Natural killer cell (primary cell): ENCODE measurements at regions not wholly inside any gene's neighbourhood (a gene's known extent, or its start where the extent isn't known, plus 50 kb on each side); places are given as distances from the start of the nearest gene placed in this dataset.

Experiments used
- ATAC-seq, 3 donors: fragments of 150-1000 bp in 2 of 3; fragments of 200-7000 bp in 1 of 3; cut with Tn5 transposase; 1 replicate in 1 of 3; 2 replicates in 2 of 3; pipeline ENCODE4 v1.10.0; 2021; ENCODE audit warnings: mild to moderate bottlenecking in 2 of 3, moderate library complexity in 2 of 3
- DNase-seq, 2 donors: peaks; one replicate each; pipeline versions ENCODE4 v3.0.0 to v3.0.0-alpha.2; 2013 to 2021; ENCODE audit warnings: mixed read lengths in 1 of 2
- H3K27ac ChIP-seq: one replicate; pipeline ENCODE4 v1.5.1; 2013; ENCODE audit warnings: mild to moderate bottlenecking, low read length
- H3K27me3 ChIP-seq: one replicate; pipeline ENCODE4 v1.6.1; 2013; ENCODE audit warnings: low read length; ENCODE audit not compliant: control insufficient read depth, insufficient read depth
- H3K36me3 ChIP-seq: one replicate; pipeline ENCODE4 v1.6.1; 2013; ENCODE audit warnings: low read length; ENCODE audit not compliant: control insufficient read depth, insufficient read depth
- H3K4me1 ChIP-seq: one replicate; pipeline ENCODE4 v1.6.1; 2013; ENCODE audit warnings: low read length; ENCODE audit not compliant: control insufficient read depth, insufficient read depth
- H3K4me3 ChIP-seq: one replicate; pipeline ENCODE4 v1.5.1; 2013; ENCODE audit warnings: low read length
- H3K9me3 ChIP-seq: one replicate; pipeline ENCODE4 v1.6.1; 2013; ENCODE audit warnings: low read length; ENCODE audit not compliant: control insufficient read depth, insufficient read depth
- H3K27ac Mint-ChIP-seq, 2 donors: one replicate each; pipeline ENCODE4 v1.8.0; 2022; ENCODE audit warnings: mild to moderate bottlenecking in 2 of 2, mixed read lengths in 2 of 2, moderate library complexity in 1 of 2
- H3K27me3 Mint-ChIP-seq, 2 donors: one replicate each; pipeline ENCODE4 v1.8.0; 2022; ENCODE audit warnings: low read depth in 2 of 2, mixed read lengths in 2 of 2
- H3K36me3 Mint-ChIP-seq: one replicate; pipeline ENCODE4 v1.8.0; 2022; ENCODE audit warnings: mixed read lengths
- H3K4me1 Mint-ChIP-seq, 2 donors: one replicate each; pipeline ENCODE4 v1.8.0; 2022; ENCODE audit warnings: mixed read lengths in 2 of 2
- H3K4me3 Mint-ChIP-seq: one replicate; pipeline ENCODE4 v1.8.0; 2022; ENCODE audit warnings: mild to moderate bottlenecking, moderate library complexity, mixed read lengths
- H3K9me3 Mint-ChIP-seq, 2 donors: one replicate each; pipeline ENCODE4 v1.8.0; 2022; ENCODE audit warnings: mixed read lengths in 2 of 2
- WGBS: methylation state at CpG from one replicate; pipeline ENCODE4 v1.1.7; 2013; ENCODE audit warnings: missing lambda C conversion rate; ENCODE audit not compliant: insufficient coverage; 5-methylcytosine and 5-hydroxymethylcytosine counted together
- intact Hi-C: fragments of 100-400 bp; cut with micrococcal nuclease; formaldehyde crosslinking; loops from one replicate; pipeline ENCODE4 v1.14.2; 2022
- TF ChIP-seq, protein P1 (sequence below): fragments of 200-600 bp; IDR thresholded peaks from one replicate; pipeline ENCODE4 v1.8.0; 2022; ENCODE audit warnings: antibody characterized with exemption

DNA sequence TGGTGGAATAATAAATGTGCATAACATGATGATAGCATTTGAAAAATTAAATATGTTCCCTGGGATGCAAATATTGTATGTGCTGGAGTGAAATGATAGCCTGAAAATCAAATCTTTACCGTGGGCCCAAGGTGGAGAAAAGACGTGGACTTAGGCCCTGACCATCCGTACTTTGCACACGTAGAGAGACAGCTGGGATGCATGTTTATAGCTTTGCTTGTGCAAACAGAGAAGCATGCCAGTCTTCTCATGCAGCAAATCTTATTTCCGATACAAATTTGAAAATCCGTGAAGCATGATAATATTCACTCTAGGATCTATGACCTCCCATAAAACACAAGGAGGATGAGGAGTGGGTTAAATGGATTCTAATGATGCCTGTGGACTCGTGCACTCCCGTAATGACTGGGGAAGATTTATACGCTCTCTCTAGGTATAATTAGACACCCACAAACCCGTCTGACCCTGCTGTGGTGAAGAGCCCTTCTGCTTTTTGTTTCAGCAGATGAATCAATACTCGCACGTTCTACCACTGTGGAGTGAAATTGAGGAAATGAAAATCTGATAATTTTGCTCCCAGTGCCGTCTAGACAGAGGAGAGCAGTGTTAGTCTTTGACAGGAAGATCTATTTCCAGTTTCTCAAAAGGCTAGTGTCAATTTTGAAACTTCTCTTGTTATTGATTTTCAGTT is 810.3 kb upstream of the SALL3 start:
- Mint-ChIP-seq H3K27me3 (peaks cover 0 to 2% of the 10 kb centered on the region in 2 donors), H3K9me3 (no peaks in the 10 kb centered on the region), H3K4me3 (no peak overlapping the region), H3K27ac (no peak overlapping the region), H3K4me1 (no peaks in the 10 kb centered on the region), H3K36me3 (no peaks in the 10 kb centered on the region)
- intact Hi-C loops = no loop called here
- H3K9me3 ChIP-seq = peaks cover 3% of the 10 kb centered on the region
- 52% methylated on average over 10 of the region's 13 CpGs for WGBS
- H3K27ac ChIP-seq = no peak overlapping the region
- ATAC-seq (no peak), DNase-seq (no peak)
- no peaks in the 10 kb centered on the region for H3K36me3 ChIP-seq
- TF ChIP-seq, protein P1, sequence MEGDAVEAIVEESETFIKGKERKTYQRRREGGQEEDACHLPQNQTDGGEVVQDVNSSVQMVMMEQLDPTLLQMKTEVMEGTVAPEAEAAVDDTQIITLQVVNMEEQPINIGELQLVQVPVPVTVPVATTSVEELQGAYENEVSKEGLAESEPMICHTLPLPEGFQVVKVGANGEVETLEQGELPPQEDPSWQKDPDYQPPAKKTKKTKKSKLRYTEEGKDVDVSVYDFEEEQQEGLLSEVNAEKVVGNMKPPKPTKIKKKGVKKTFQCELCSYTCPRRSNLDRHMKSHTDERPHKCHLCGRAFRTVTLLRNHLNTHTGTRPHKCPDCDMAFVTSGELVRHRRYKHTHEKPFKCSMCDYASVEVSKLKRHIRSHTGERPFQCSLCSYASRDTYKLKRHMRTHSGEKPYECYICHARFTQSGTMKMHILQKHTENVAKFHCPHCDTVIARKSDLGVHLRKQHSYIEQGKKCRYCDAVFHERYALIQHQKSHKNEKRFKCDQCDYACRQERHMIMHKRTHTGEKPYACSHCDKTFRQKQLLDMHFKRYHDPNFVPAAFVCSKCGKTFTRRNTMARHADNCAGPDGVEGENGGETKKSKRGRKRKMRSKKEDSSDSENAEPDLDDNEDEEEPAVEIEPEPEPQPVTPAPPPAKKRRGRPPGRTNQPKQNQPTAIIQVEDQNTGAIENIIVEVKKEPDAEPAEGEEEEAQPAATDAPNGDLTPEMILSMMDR = no peak
- no peak overlapping the region for H3K4me3 ChIP-seq
- H3K27me3 ChIP-seq = no peaks in the 10 kb centered on the region
- H3K4me1 ChIP-seq = no peaks in the 10 kb centered on the region

DNA sequence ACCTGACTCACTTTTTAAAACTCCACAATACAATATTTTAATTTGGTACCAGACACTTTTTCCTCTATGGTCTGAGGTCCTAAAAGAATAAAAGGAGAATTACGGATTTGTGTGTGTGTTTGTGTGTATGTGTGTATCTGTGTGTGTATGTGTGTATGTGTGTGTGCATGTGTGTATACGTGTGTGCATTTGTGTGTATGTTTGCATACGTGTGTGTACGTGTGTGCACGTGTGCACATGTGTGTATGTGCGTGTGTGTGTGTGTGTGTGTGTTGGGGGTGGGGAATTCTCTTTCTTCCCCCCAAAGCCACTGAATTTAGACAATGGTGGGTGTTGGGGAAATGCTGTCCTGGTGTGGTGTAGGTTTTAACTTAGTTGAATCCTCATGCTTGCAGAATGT is 807.7 kb upstream of the SALL3 start:
- peaks cover 0 to 4% of the 10 kb centered on the region in 2 donors for H3K9me3 Mint-ChIP-seq
- DNase-seq = no peak
- Histone ChIP-seq H3K4me1 (no peaks in the 10 kb centered on the region), H3K27me3 (no peaks in the 10 kb centered on the region), H3K36me3 (no peaks in the 10 kb centered on the region), H3K27ac (no peak overlapping the region), H3K4me3 (no peak overlapping the region), H3K9me3 (peaks cover 6% of the 10 kb centered on the region)
- TF ChIP-seq, protein P1 = no peak
- H3K27ac Mint-ChIP-seq = no peak overlapping the region
- no peak overlapping the region for H3K4me3 Mint-ChIP-seq
- H3K36me3 Mint-ChIP-seq = no peaks in the 10 kb centered on the region
- 70% methylated on average over 6 of the region's 6 CpGs for WGBS
- H3K4me1 Mint-ChIP-seq = no peaks in the 10 kb centered on the region
- no peak for ATAC-seq
- no peaks in the 10 kb centered on the region for H3K27me3 Mint-ChIP-seq
- intact Hi-C loops = no loop called here

- H3K9me3 Mint-ChIP-seq = peaks cover 0 to 4% of the 10 kb centered on the region in 2 donors
- WGBS = 92% methylated on average over 14 of the region's 14 CpGs
- Histone ChIP-seq H3K36me3 (no peaks in the 10 kb centered on the region), H3K27me3 (no peaks in the 10 kb centered on the region), H3K4me1 (no peaks in the 10 kb centered on the region), H3K4me3 (no peak overlapping the region), H3K9me3 (peaks cover 6% of the 10 kb centered on the region), H3K27ac (no peak overlapping the region)
- no peak overlapping the region for H3K4me3 Mint-ChIP-seq
- ATAC-seq (no peak), DNase-seq (no peak)
- intact Hi-C loops = no loop called here
- H3K4me1 Mint-ChIP-seq = no peaks in the 10 kb centered on the region
- no peaks in the 10 kb centered on the region for H3K36me3 Mint-ChIP-seq
- H3K27ac Mint-ChIP-seq = no peak overlapping the region
- TF ChIP-seq, protein P1 = no peak
- H3K27me3 Mint-ChIP-seq = no peaks in the 10 kb centered on the region
These were observed 804.9 kb upstream of the SALL3 start for GRCh38 chr18:78174737-78175136.

DNA sequence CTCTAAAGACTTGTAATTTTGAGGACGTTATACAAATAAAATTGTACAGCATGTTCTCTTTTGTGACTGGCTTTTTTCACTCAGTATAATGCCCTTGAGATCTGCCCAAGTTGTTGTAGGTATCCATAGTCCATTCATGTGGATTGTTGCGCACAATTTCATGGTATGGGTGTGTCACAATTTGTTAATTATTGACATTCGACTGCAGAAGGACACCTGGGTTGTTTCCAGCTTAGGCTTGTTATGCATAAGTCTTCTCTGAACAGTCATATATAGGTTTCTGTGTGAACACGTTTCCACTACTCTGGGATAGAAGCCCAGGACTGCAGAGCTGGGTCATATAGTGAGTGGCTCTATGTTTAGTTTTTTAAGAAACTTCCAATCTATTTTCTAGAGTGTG is 800.8 kb upstream of the SALL3 start:
- 73% methylated on average over 3 of the region's 4 CpGs for WGBS
- DNase-seq (no peak), ATAC-seq (no peak)
- intact Hi-C loops = no loop called here
- no peaks in the 10 kb centered on the region for H3K27me3 Mint-ChIP-seq
- no peaks in the 10 kb centered on the region for H3K27me3 ChIP-seq
- H3K4me1 Mint-ChIP-seq = no peaks in the 10 kb centered on the region
- no peak overlapping the region for H3K4me3 ChIP-seq
- no peak overlapping the region for H3K27ac Mint-ChIP-seq
- TF ChIP-seq, protein P1 = no peak
- no peaks in the 10 kb centered on the region for H3K4me1 ChIP-seq
- H3K9me3 ChIP-seq = peaks cover 6% of the 10 kb centered on the region
- H3K27ac ChIP-seq = no peak overlapping the region
- no peaks in the 10 kb centered on the region for H3K36me3 ChIP-seq
- peaks cover 2 to 14% of the 10 kb centered on the region in 2 donors for H3K9me3 Mint-ChIP-seq
- peaks cover 10% of the 10 kb centered on the region for H3K36me3 Mint-ChIP-seq
- H3K4me3 Mint-ChIP-seq = no peak overlapping the region
